ENCODE measurements at regions not wholly inside any gene's neighbourhood (a gene's known extent, or its start where the extent isn't known, plus 50 kb on each side); places are given as distances from the start of the nearest gene placed in this dataset.

DNA sequence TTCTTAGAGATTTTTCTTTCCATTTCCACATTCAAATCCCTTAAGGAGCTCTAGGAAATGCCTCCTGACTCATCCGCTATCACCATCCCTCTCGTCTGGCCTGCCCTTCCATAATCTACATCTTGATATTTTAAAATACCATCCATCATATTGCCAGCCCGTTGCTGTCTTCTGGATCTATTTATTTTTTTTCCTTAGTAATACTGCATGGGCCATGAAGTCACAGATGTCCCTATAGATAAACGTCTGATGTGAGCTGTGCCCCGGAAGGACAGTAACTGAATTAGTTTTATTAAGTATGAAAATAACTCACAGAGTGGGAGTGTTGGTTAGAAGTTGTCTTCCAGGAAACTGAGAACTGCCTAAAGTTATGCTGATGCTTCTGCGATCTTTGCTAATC lies 76.2 kb downstream of the KLF6 start (continued):
- no peak for TF ChIP-seq MAX (IDR thresholded peaks at IDR 0.05; ENCODE audit: low read depth)
- peak; percentile 45; the same call in 1 of the 2 replicates for TF ChIP-seq FOSL2 (IDR thresholded peaks at IDR 0.05; ENCODE audit: borderline replicate concordance, low read depth)
- no peak for TF ChIP-seq EZH2phosphoT487 (IDR thresholded peaks at IDR 0.05; ENCODE audit: borderline replicate concordance, low read depth)
- peak; percentile 68 for TF ChIP-seq JUND (IDR thresholded peaks at IDR 0.05)
- TF ChIP-seq, protein P1, sequence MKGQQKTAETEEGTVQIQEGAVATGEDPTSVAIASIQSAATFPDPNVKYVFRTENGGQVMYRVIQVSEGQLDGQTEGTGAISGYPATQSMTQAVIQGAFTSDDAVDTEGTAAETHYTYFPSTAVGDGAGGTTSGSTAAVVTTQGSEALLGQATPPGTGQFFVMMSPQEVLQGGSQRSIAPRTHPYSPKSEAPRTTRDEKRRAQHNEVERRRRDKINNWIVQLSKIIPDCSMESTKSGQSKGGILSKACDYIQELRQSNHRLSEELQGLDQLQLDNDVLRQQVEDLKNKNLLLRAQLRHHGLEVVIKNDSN (IDR thresholded peaks at IDR 0.05; ENCODE audit: borderline replicate concordance, low read depth) = no peak
- TF ChIP-seq CHD2 (IDR thresholded peaks at IDR 0.05; ENCODE audit: low read length, partially characterized antibody) = no peak
- TF ChIP-seq YY1 (IDR thresholded peaks at IDR 0.05; ENCODE audit: low read depth) = no peak
- TF ChIP-seq TEAD4 (IDR thresholded peaks at IDR 0.05; ENCODE audit: borderline replicate concordance, insufficient read depth) = peak; percentile 39; the same call in 1 of the 2 replicates

- CTCF ChIA-PET = interaction anchor here (1.1 kb wide), 1 partner anchor 13 kb away, joined by 3 read pairs; no protein-coding TSS in a partner anchor
These were observed 80.3 kb downstream of the KLF6 start for GRCh38 chr10:3704565-3705325.

More at GRCh38 chr10:3704565-3705325, 80.3 kb downstream of the KLF6 start:
- Histone ChIP-seq H3K9me3 (no peaks in the 10 kb centered on the region), H3K9ac (no peak overlapping the region), H3K27ac (ENCODE audit: low read depth in 2 of 2, low read length in 1 of 2) (no peak overlapping the region), H3K4me3 (ENCODE audit: low read depth in 2 of 2, low read length in 1 of 2) (no peak overlapping the region), H3K79me2 (ENCODE audit: insufficient read depth) (no peaks in the 10 kb centered on the region), H3K4me2 (no peak overlapping the region), H3K36me3 (replicated peaks in 1 of 2; ENCODE audit: control insufficient read depth in 1 of 2, insufficient read depth in 2 of 2, low read length in 1 of 2) (no peaks in the 10 kb centered on the region), H3K27me3 (ENCODE audit: insufficient read depth) (no peaks in the 10 kb centered on the region), H2AFZ (ENCODE audit: low read depth) (no peak overlapping the region), H3K9me2 (no peaks in the 10 kb centered on the region), H4K20me1 (ENCODE audit: insufficient read depth) (no peaks in the 10 kb centered on the region), H3F3A (replicated peaks; ENCODE audit: insufficient read depth) (peaks cover 14% of the 10 kb centered on the region), H3K4me1 (ENCODE audit: control insufficient read depth in 1 of 2, insufficient read depth in 2 of 2, low read depth in 1 of 2, low read length in 1 of 2) (peaks cover 7 to 11% of the 10 kb centered on the region in 2 experiments)
- 91% methylated on average over 10 of the region's 10 CpGs for WGBS (ENCODE audit: low lambda C conversion rate)
- no peak for DNase-seq
- POLR2A ChIA-PET = no interaction called here
- TF ChIP-seq EP300 (IDR thresholded peaks at IDR 0.05; ENCODE audit: borderline replicate concordance in 1 of 2, low read depth in 1 of 2, low read length in 1 of 2) (no peak), EZH2phosphoT487 (IDR thresholded peaks at IDR 0.05; ENCODE audit: borderline replicate concordance, low read depth) (no peak), TAF1 (IDR thresholded peaks at IDR 0.05; ENCODE audit: borderline replicate concordance, low read depth, low read length) (no peak), NRF1 (IDR thresholded peaks at IDR 0.05; ENCODE audit: low read depth, low read length) (no peak), REST (IDR thresholded peaks at IDR 0.05; ENCODE audit: low read depth, low read length) (no peak), SIN3A (IDR thresholded peaks at IDR 0.05; ENCODE audit: borderline replicate concordance, low read depth, low read length) (no peak), RAD21 (IDR thresholded peaks at IDR 0.05; ENCODE audit: low read length) (no peak), MAX (IDR thresholded peaks at IDR 0.05; ENCODE audit: low read depth) (no peak), MEF2A (IDR thresholded peaks at IDR 0.05; ENCODE audit: borderline replicate concordance, low read depth) (no peak)

Data from SK-N-SH (cell line).